ENCODE measurements at regions not wholly inside any gene's neighbourhood (a gene's known extent, or its start where the extent isn't known, plus 50 kb on each side); places are given as distances from the start of the nearest gene placed in this dataset. TPM values are rescaled to one million over a fixed set of nuclear protein-coding genes. Genes with fewer than 3 reads are reported as not detected.

GRCh38 chr3:67712259-67712658 is 57.8 kb upstream of the SUCLG2 start:
- H3K9me3 ChIP-seq, result no peaks in the 10 kb centered on the region
- intact Hi-C loops (cut with DNase I; ENCODE audit: low total_unique reads), result no loop called here
- DNase-seq, result no peak
- no peak for TF ChIP-seq POLR2A (IDR thresholded peaks at IDR 0.05)
- TF ChIP-seq CTCF (IDR thresholded peaks at IDR 0.05), result no peak
- no peaks in the 10 kb centered on the region for H3K4me1 ChIP-seq
- H3K27ac ChIP-seq, result no peak overlapping the region
- H3K27me3 ChIP-seq, result no peaks in the 10 kb centered on the region
- no peak overlapping the region for H3K4me3 ChIP-seq
- H3K36me3 ChIP-seq, result no peaks in the 10 kb centered on the region

DNA sequence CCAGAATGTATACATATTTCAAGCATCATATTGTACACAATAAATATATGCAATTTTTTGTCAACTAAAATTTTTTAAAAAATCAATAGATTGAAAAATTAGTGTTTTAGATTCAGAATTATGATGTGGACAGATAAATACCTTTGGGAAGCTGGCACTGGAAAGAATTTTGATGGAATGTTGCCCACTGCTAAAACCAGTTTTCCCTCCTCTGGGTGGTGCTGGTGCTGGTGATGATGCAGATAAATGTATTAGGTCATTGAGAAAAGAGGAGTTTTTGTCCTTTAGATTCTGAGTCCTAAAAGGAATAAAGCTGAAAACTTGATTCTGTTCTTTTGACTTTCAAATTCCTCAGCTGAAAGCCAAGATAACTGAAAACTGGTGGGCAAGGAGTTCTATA is 56.0 kb upstream of the SUCLG2 start:
- Histone ChIP-seq H3K9me3 (no peaks in the 10 kb centered on the region), H3K4me1 (no peaks in the 10 kb centered on the region), H3K36me3 (no peaks in the 10 kb centered on the region), H3K4me3 (no peak overlapping the region), H3K27me3 (no peaks in the 10 kb centered on the region), H3K27ac (no peak overlapping the region)
- DNase-seq, result no peak
- no peak for TF ChIP-seq POLR2A (IDR thresholded peaks at IDR 0.05)
- TF ChIP-seq CTCF (IDR thresholded peaks at IDR 0.05), result no peak
- intact Hi-C loops (cut with DNase I; ENCODE audit: low total_unique reads), result no loop called here

- H3K27ac ChIP-seq, result no peak overlapping the region
- TF ChIP-seq CTCF (IDR thresholded peaks at IDR 0.05) (no peak), POLR2A (IDR thresholded peaks at IDR 0.05) (no peak)
- no peak overlapping the region for H3K4me3 ChIP-seq
- no peaks in the 10 kb centered on the region for H3K4me1 ChIP-seq
- H3K36me3 ChIP-seq, result no peaks in the 10 kb centered on the region
- intact Hi-C loops (cut with DNase I; ENCODE audit: low total_unique reads), result no loop called here
- no peaks in the 10 kb centered on the region for H3K9me3 ChIP-seq
- DNase-seq, result no peak
- H3K27me3 ChIP-seq, result no peaks in the 10 kb centered on the region
Measured at GRCh38 chr3:67706934-67707333, 52.5 kb upstream of the SUCLG2 start.

- Histone ChIP-seq H3K4me3 (no peak overlapping the region), H3K27ac (no peak overlapping the region), H3K4me1 (no peaks in the 10 kb centered on the region), H3K36me3 (no peaks in the 10 kb centered on the region), H3K9me3 (no peaks in the 10 kb centered on the region), H3K27me3 (no peaks in the 10 kb centered on the region)
- intact Hi-C loops (cut with DNase I; ENCODE audit: low total_unique reads), result no loop called here
- TF ChIP-seq POLR2A (IDR thresholded peaks at IDR 0.05) (no peak), CTCF (IDR thresholded peaks at IDR 0.05) (no peak)
- DNase-seq, result no peak
Measured at GRCh38 chr3:67704322-67704721, 49.9 kb upstream of the SUCLG2 start.

Small RNA genes in the stretch of these regions (small RNA-seq; reads per million reads assigned to genes)
- gene AC107626.1, result not detected
